ENCODE measurements at regions not wholly inside any gene's neighbourhood (a gene's known extent, or its start where the extent isn't known, plus 50 kb on each side); places are given as distances from the start of the nearest gene placed in this dataset.

DNA sequence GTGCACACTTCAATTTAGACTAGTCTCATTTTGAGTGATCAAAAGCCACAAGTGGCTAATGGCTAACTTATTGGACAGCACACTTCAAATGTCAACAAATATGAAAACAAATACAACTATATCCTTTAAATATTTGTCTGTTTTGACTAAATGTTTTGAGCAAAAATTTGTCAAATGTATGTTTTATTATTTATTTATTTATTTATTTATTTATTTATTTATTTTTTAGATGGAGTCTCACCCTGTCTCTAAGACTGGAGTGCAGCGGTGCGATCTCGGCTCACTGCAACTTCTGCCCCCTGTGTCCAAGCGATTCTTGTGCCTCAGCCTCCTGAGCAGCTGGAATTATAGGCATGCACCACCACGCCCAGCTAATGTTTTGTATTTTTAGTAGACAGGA is 1392.1 kb upstream of the WWC1 start:
- TF ChIP-seq, protein P1, sequence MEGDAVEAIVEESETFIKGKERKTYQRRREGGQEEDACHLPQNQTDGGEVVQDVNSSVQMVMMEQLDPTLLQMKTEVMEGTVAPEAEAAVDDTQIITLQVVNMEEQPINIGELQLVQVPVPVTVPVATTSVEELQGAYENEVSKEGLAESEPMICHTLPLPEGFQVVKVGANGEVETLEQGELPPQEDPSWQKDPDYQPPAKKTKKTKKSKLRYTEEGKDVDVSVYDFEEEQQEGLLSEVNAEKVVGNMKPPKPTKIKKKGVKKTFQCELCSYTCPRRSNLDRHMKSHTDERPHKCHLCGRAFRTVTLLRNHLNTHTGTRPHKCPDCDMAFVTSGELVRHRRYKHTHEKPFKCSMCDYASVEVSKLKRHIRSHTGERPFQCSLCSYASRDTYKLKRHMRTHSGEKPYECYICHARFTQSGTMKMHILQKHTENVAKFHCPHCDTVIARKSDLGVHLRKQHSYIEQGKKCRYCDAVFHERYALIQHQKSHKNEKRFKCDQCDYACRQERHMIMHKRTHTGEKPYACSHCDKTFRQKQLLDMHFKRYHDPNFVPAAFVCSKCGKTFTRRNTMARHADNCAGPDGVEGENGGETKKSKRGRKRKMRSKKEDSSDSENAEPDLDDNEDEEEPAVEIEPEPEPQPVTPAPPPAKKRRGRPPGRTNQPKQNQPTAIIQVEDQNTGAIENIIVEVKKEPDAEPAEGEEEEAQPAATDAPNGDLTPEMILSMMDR (IDR thresholded peaks at IDR 0.05; ENCODE audit: low read length) = no peak
- TF ChIP-seq EZH2 (IDR thresholded peaks at IDR 0.05; ENCODE audit: borderline replicate concordance, low read length) = no peak
